ENCODE measurements at regions not wholly inside any gene's neighbourhood (a gene's known extent, or its start where the extent isn't known, plus 50 kb on each side); places are given as distances from the start of the nearest gene placed in this dataset.

DNA sequence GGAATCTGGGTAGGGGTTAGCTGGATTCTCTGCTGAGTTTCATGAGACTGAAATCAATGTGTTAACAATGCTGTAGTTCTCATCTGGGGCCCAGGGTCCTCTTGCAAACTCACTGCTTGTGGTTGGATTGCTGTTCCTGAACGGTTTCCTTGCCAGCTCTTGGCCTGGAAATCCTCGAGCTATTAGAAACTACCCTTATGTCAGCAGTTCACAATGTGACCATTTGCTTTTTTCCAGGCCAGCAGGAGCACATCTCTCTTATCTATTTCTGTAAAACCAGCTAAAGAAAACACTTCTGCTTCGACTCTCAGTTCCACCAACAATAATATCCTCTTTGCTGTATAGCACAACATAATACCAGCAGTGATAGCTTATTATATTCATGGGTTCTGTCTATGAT is 140.1 kb upstream of the TRAM1L1 start:
- Mint-ChIP-seq H3K27ac (no peak overlapping the region), H3K9me3 (no peaks in the 10 kb centered on the region), H3K4me3 (no peak overlapping the region), H3K36me3 (ENCODE audit: low read depth) (no peaks in the 10 kb centered on the region), H3K27me3 (ENCODE audit: low read depth, poor library complexity) (no peaks in the 10 kb centered on the region), H3K4me1 (no peaks in the 10 kb centered on the region)
- no peak for DNase-seq
- no peak for TF ChIP-seq CTCF (IDR thresholded peaks at IDR 0.05)

DNA sequence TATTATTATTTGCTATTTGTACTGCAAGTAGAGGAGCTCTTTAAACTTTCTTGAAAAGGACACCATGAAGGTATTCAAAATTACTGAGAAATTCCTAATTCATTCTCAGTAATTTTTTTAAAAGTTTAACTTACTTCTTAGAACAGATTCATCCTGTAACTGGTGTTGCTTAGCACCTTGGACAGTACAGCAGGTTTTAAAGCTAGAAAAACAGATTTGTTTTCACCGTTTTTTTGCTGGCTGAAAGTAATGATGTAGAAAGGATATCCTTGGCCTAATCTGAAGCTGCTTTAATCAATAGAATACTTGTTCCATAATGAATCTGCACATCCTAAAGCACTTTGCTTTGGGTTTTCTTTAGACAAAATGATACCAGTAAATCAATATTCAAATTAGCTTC is 142.5 kb upstream of the TRAM1L1 start:
- DNase-seq, result no peak
- H3K27ac Mint-ChIP-seq, result no peak overlapping the region
- TF ChIP-seq CTCF (IDR thresholded peaks at IDR 0.05), result no peak
- no peaks in the 10 kb centered on the region for H3K9me3 Mint-ChIP-seq
- H3K4me1 Mint-ChIP-seq, result no peaks in the 10 kb centered on the region
- H3K36me3 Mint-ChIP-seq (ENCODE audit: low read depth), result no peaks in the 10 kb centered on the region
- no peaks in the 10 kb centered on the region for H3K27me3 Mint-ChIP-seq (ENCODE audit: low read depth, poor library complexity)
- no peak overlapping the region for H3K4me3 Mint-ChIP-seq

DNA sequence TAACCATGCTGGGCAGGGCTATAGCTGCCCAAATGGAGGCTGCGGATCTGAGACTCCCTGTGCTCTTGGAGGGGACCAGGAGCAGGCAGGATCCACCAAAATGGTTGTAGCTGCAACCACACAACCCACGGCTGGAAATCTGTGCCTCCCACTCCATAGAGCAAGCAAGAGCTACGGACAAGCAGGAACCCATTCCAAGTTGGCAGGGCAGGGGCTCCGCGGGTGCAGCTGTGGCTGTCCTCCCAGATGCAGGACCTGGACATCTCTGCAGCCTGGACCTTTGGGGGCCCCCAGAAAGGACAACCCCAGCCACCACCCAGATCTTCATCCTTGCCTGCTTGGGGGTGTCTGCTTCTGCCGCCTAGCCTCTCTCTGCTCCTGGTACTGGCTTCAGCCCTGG is 154.1 kb upstream of the TRAM1L1 start:
- TF ChIP-seq CTCF (IDR thresholded peaks at IDR 0.05), result no peak
- Mint-ChIP-seq H3K4me1 (no peaks in the 10 kb centered on the region), H3K27ac (no peak overlapping the region), H3K4me3 (no peak overlapping the region), H3K27me3 (ENCODE audit: low read depth, poor library complexity) (no peaks in the 10 kb centered on the region), H3K36me3 (ENCODE audit: low read depth) (no peaks in the 10 kb centered on the region), H3K9me3 (no peaks in the 10 kb centered on the region)
- DNase-seq, result no peak

- H3K4me3 Mint-ChIP-seq, result no peak overlapping the region
- DNase-seq, result no peak
- no peaks in the 10 kb centered on the region for H3K27me3 Mint-ChIP-seq (ENCODE audit: low read depth, poor library complexity)
Measured at GRCh38 chr4:117249333-117249732, 164.0 kb upstream of the TRAM1L1 start.

GRCh38 chr4:117264072-117264471 is 178.7 kb upstream of the TRAM1L1 start:
- Mint-ChIP-seq H3K4me1 (no peaks in the 10 kb centered on the region), H3K27ac (no peak overlapping the region), H3K4me3 (no peak overlapping the region), H3K36me3 (ENCODE audit: low read depth) (no peaks in the 10 kb centered on the region), H3K27me3 (ENCODE audit: low read depth, poor library complexity) (no peaks in the 10 kb centered on the region), H3K9me3 (peaks cover 3% of the 10 kb centered on the region)
- no peak for TF ChIP-seq CTCF (IDR thresholded peaks at IDR 0.05)
- no peak for DNase-seq

More at GRCh38 chr4:117249333-117249732, 164.0 kb upstream of the TRAM1L1 start:
- no peak overlapping the region for H3K27ac Mint-ChIP-seq
- TF ChIP-seq CTCF (IDR thresholded peaks at IDR 0.05), result no peak
- no peaks in the 10 kb centered on the region for H3K36me3 Mint-ChIP-seq (ENCODE audit: low read depth)
- H3K9me3 Mint-ChIP-seq, result peaks cover 20% of the 10 kb centered on the region
- no peaks in the 10 kb centered on the region for H3K4me1 Mint-ChIP-seq

- Mint-ChIP-seq H3K4me3 (no peak overlapping the region), H3K4me1 (no peaks in the 10 kb centered on the region), H3K27me3 (ENCODE audit: low read depth, poor library complexity) (no peaks in the 10 kb centered on the region), H3K9me3 (peaks cover 3% of the 10 kb centered on the region), H3K36me3 (ENCODE audit: low read depth) (no peaks in the 10 kb centered on the region), H3K27ac (no peak overlapping the region)
- no peak for TF ChIP-seq CTCF (IDR thresholded peaks at IDR 0.05)
- no peak for DNase-seq
Measured at GRCh38 chr4:117267317-117267716, 181.9 kb upstream of the TRAM1L1 start.
